ENCODE measurements at regions not wholly inside any gene's neighbourhood (a gene's known extent, or its start where the extent isn't known, plus 50 kb on each side); places are given as distances from the start of the nearest gene placed in this dataset.

- Histone ChIP-seq H3K79me2 (ENCODE audit: insufficient read depth, low read length) (no peaks in the 10 kb centered on the region), H3K9me3 (replicated peaks in 1 of 2; ENCODE audit: control insufficient read depth in 1 of 2, insufficient read depth in 1 of 2, low read length in 2 of 2) (peaks cover 0 to 3% of the 10 kb centered on the region in 2 donors), H3K4me2 (replicated peaks; ENCODE audit: extremely low read depth, low read length, poor library complexity, severe bottlenecking) (no peak overlapping the region), H3K4me3 (replicated peaks in 1 of 3; ENCODE audit: low read depth in 2 of 3, low read length in 3 of 3) (no peak overlapping the region), H2AFZ (ENCODE audit: insufficient read depth, low read depth, low read length, poor library complexity, severe bottlenecking) (no peak overlapping the region), H4K20me1 (ENCODE audit: insufficient read depth, low read length) (no peaks in the 10 kb centered on the region), H3K4me1 (ENCODE audit: control insufficient read depth in 1 of 2, insufficient read depth in 2 of 2, low read length in 2 of 2) (no peaks in the 10 kb centered on the region), H3K36me3 (replicated peaks in 1 of 2; ENCODE audit: control insufficient read depth in 1 of 2, insufficient read depth in 2 of 2, low read length in 2 of 2) (no peaks in the 10 kb centered on the region), H3K27me3 (ENCODE audit: control insufficient read depth in 2 of 2, insufficient read depth in 2 of 2, low read length in 2 of 2) (no peaks in the 10 kb centered on the region), H3K9ac (ENCODE audit: insufficient read depth, low read length, poor library complexity, severe bottlenecking) (no peak overlapping the region), H3K27ac (ENCODE audit: low read depth in 1 of 2, low read length in 2 of 2) (no peak overlapping the region)
- no peaks in the 10 kb centered on the region for H3K36me3 Mint-ChIP-seq
- peaks cover 0 to 1% (median 0%) of the 10 kb centered on the region in 3 donors for H3K27me3 Mint-ChIP-seq (ENCODE audit: low read depth in 3 of 3)
- H3K27ac Mint-ChIP-seq, result no peak overlapping the region
- DNase-seq, result no peak
- WGBS (ENCODE audit: insufficient coverage), result no CpG with 5 or more reads among the region's 1 CpG
- H3K4me3 Mint-ChIP-seq, result no peak overlapping the region
- H3K9me3 Mint-ChIP-seq, result peaks cover 0 to 4% (median 0%) of the 10 kb centered on the region in 7 donors
- intact Hi-C loops (cut with micrococcal nuclease), result no loop called here
- no peaks in the 10 kb centered on the region for H3K4me1 Mint-ChIP-seq
- no peak for TF ChIP-seq CTCF (IDR thresholded peaks at IDR 0.05)
These were observed 2061.7 kb upstream of the AGA start for GRCh38 chr4:179503976-179504375.

GRCh38 chr4:179509489-179509888 lies 2067.3 kb upstream of the AGA start:
- no peak for TF ChIP-seq CTCF (IDR thresholded peaks at IDR 0.05)
- H3K27ac Mint-ChIP-seq, result no peak overlapping the region

More at GRCh38 chr4:179509489-179509888, 2067.3 kb upstream of the AGA start:
- Histone ChIP-seq H3K4me2 (replicated peaks; ENCODE audit: extremely low read depth, low read length, poor library complexity, severe bottlenecking) (no peak overlapping the region), H3K9me3 (replicated peaks in 1 of 2; ENCODE audit: control insufficient read depth in 1 of 2, insufficient read depth in 1 of 2, low read length in 2 of 2) (peaks cover 3 to 4% of the 10 kb centered on the region in 2 donors), H3K36me3 (replicated peaks in 1 of 2; ENCODE audit: control insufficient read depth in 1 of 2, insufficient read depth in 2 of 2, low read length in 2 of 2) (no peaks in the 10 kb centered on the region), H3K27ac (ENCODE audit: low read depth in 1 of 2, low read length in 2 of 2) (no peak overlapping the region), H3K4me1 (ENCODE audit: control insufficient read depth in 1 of 2, insufficient read depth in 2 of 2, low read length in 2 of 2) (no peaks in the 10 kb centered on the region), H3K27me3 (ENCODE audit: control insufficient read depth in 2 of 2, insufficient read depth in 2 of 2, low read length in 2 of 2) (no peaks in the 10 kb centered on the region), H3K4me3 (replicated peaks in 1 of 3; ENCODE audit: low read depth in 2 of 3, low read length in 3 of 3) (no peak overlapping the region), H3K9ac (ENCODE audit: insufficient read depth, low read length, poor library complexity, severe bottlenecking) (no peak overlapping the region), H4K20me1 (ENCODE audit: insufficient read depth, low read length) (no peaks in the 10 kb centered on the region), H2AFZ (ENCODE audit: insufficient read depth, low read depth, low read length, poor library complexity, severe bottlenecking) (no peak overlapping the region), H3K79me2 (ENCODE audit: insufficient read depth, low read length) (no peaks in the 10 kb centered on the region)
- no CpG with 5 or more reads among the region's 1 CpG for WGBS (ENCODE audit: insufficient coverage)
- intact Hi-C loops (cut with micrococcal nuclease), result no loop called here
- Mint-ChIP-seq H3K4me3 (no peak overlapping the region), H3K27me3 (ENCODE audit: low read depth in 3 of 3) (peaks cover 0 to 3% (median 0%) of the 10 kb centered on the region in 3 donors), H3K9me3 (peaks cover 2 to 7% (median 3%) of the 10 kb centered on the region in 7 donors), H3K4me1 (no peaks in the 10 kb centered on the region), H3K36me3 (no peaks in the 10 kb centered on the region)
- DNase-seq, result no peak

Measured in CD14-positive monocyte (primary cell).